A673 (cell line): ENCODE measurements at regions not wholly inside any gene's neighbourhood (a gene's known extent, or its start where the extent isn't known, plus 50 kb on each side); places are given as distances from the start of the nearest gene placed in this dataset.

Experiments used
- BruUV-seq: library from RNA; stranded (reverse); fragments of 400-500 nt; replicated peaks from 2 replicates; lab custom pipeline; 2021; lab: Mats Ljungman, UMichigan
- CTCF ChIA-PET: fragments of 300-600 bp; sonication (Branson Sonifier 250); formaldehyde crosslinking; loops from one replicate; lab custom pipeline; 2022; ENCODE audit warnings: antibody characterized with exemption; lab: Charles Lee
- POLR2A ChIA-PET: fragments of 300-600 bp; sonication (Branson Sonifier 250); formaldehyde crosslinking; loops from one replicate; lab custom pipeline; 2022; ENCODE audit warnings: antibody characterized with exemption; ENCODE audit not compliant: low non-redundant PET; lab: Charles Lee
- DNase-seq: peaks from one replicate; pipeline ENCODE4 v3.0.0-alpha.2; 2015; ENCODE audit warnings: low spot score
- H3K27ac ChIP-seq: fragments of 200-600 bp; sonication (generic); 2 replicates; pipeline ENCODE4 v1.5.1; 2016; ENCODE audit warnings: mixed run types, low read depth, mild to moderate bottlenecking, mixed read lengths, antibody characterized with exemption, low read length; ENCODE audit not compliant: poor library complexity, severe bottlenecking
- H3K27me3 ChIP-seq: fragments of 200-600 bp; sonication (generic); replicated peaks from 2 replicates; pipeline ENCODE4 v1.6.1; 2017; ENCODE audit warnings: mixed run types, low read depth, mild to moderate bottlenecking, mixed read lengths, antibody characterized with exemption, low read length; ENCODE audit not compliant: insufficient read depth, poor library complexity
- H3K36me3 ChIP-seq: fragments of 200-600 bp; sonication (generic); 2 replicates; pipeline ENCODE4 v1.6.1; 2016; ENCODE audit warnings: mixed run types, mild to moderate bottlenecking, mixed read lengths, antibody characterized with exemption, low read length; ENCODE audit not compliant: insufficient read depth, poor library complexity, severe bottlenecking
- H3K4me1 ChIP-seq: fragments of 200-600 bp; sonication (generic); 2 replicates; pipeline ENCODE4 v1.6.1; 2017; ENCODE audit warnings: mixed run types, mild to moderate bottlenecking, mixed read lengths, antibody characterized with exemption, low read length; ENCODE audit not compliant: insufficient read depth, poor library complexity, severe bottlenecking
- H3K4me3 ChIP-seq: fragments of 200-600 bp; sonication (generic); 2 replicates; pipeline ENCODE4 v1.5.1; 2016; ENCODE audit warnings: low read depth, mixed run types, mild to moderate bottlenecking, mixed read lengths, low read length; ENCODE audit not compliant: poor library complexity, severe bottlenecking
- H3K9me3 ChIP-seq: fragments of 200-600 bp; sonication (generic); 2 replicates; pipeline ENCODE4 v1.6.1; 2016; ENCODE audit warnings: mixed run types, low read depth, mild to moderate bottlenecking, mixed read lengths, antibody characterized with exemption, low read length; ENCODE audit not compliant: poor library complexity, severe bottlenecking
- EZH2 ChIP-seq: fragments of 200-600 bp; sonication (generic); IDR thresholded peaks from 2 replicates; pipeline ENCODE4 v1.6.1; 2017; ENCODE audit warnings: borderline replicate concordance, low read depth, mild to moderate bottlenecking, mixed read lengths, antibody characterized with exemption, low read length; ENCODE audit not compliant: poor library complexity, severe bottlenecking
- intact Hi-C: fragments of 100-400 bp; cut with micrococcal nuclease; formaldehyde crosslinking; loops from one replicate; pipeline ENCODE4 v1.10.0; 2022; ENCODE audit not compliant: unreplicated experiment
- TF ChIP-seq, protein P1 (sequence below): fragments of 300-800, 200-600 bp; sonication (generic); conservative IDR thresholded peaks from 2 replicates; pipeline ENCODE4 v1.5.1; 2017; ENCODE audit warnings: low read depth, mild to moderate bottlenecking, antibody characterized with exemption, low read length, moderate library complexity, mixed read lengths

DNA sequence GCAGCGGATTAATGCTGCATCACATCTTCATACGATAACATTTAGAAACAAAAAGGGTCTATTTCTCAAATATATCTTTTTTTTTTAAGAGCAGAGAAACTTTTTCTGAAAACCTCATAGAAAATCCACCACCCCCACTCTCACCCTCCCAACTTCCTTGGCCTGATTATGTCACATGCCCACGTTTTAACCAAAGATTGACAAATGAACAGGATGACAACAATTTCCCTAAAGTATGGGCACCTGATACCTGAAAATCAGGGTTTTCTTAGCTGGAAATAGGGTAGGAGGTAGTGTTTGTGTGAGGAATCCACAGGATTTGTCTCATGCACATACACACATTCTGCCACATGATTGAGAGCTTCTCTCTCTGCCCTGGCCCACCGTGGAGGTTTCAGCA lies 74.7 kb upstream of the MDM1 start:
- H3K27ac ChIP-seq = no peak overlapping the region
- no peaks in the 10 kb centered on the region for H3K9me3 ChIP-seq
- no peak for TF ChIP-seq EZH2
- TF ChIP-seq, protein P1, sequence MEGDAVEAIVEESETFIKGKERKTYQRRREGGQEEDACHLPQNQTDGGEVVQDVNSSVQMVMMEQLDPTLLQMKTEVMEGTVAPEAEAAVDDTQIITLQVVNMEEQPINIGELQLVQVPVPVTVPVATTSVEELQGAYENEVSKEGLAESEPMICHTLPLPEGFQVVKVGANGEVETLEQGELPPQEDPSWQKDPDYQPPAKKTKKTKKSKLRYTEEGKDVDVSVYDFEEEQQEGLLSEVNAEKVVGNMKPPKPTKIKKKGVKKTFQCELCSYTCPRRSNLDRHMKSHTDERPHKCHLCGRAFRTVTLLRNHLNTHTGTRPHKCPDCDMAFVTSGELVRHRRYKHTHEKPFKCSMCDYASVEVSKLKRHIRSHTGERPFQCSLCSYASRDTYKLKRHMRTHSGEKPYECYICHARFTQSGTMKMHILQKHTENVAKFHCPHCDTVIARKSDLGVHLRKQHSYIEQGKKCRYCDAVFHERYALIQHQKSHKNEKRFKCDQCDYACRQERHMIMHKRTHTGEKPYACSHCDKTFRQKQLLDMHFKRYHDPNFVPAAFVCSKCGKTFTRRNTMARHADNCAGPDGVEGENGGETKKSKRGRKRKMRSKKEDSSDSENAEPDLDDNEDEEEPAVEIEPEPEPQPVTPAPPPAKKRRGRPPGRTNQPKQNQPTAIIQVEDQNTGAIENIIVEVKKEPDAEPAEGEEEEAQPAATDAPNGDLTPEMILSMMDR = no peak
- H3K36me3 ChIP-seq = no peaks in the 10 kb centered on the region
- intact Hi-C loops = no loop called here
- H3K4me1 ChIP-seq = peaks cover 13% of the 10 kb centered on the region
- peaks cover 20% of the 10 kb centered on the region for H3K27me3 ChIP-seq
- BruUV-seq = no TSS peak
- DNase-seq = no peak
- ChIA-PET CTCF (interaction anchor here (0.5 kb wide), 1 partner anchor 33 kb away, joined by 9 read pairs; no protein-coding TSS in a partner anchor), POLR2A (no interaction called here)
- no peak overlapping the region for H3K4me3 ChIP-seq

- H3K4me3 ChIP-seq = no peak overlapping the region
- H3K27me3 ChIP-seq = peaks cover 9% of the 10 kb centered on the region
- DNase-seq = no peak
- intact Hi-C loops = no loop called here
- TF ChIP-seq, protein P1 = no peak
- TF ChIP-seq EZH2 = no peak
- no TSS peak for BruUV-seq
- no peak overlapping the region for H3K27ac ChIP-seq
- CTCF ChIA-PET = no interaction called here
- no peaks in the 10 kb centered on the region for H3K36me3 ChIP-seq
- POLR2A ChIA-PET = no interaction called here
- peaks cover 9% of the 10 kb centered on the region for H3K4me1 ChIP-seq
- H3K9me3 ChIP-seq = no peaks in the 10 kb centered on the region
Measured at GRCh38 chr12:68410018-68410660, 78.0 kb upstream of the MDM1 start.

- CTCF ChIA-PET = no interaction called here
Measured at GRCh38 chr12:68411371-68411770, 79.2 kb upstream of the MDM1 start.

More at GRCh38 chr12:68411371-68411770, 79.2 kb upstream of the MDM1 start:
- TF ChIP-seq EZH2 = no peak
- TF ChIP-seq, protein P1 = no peak
- DNase-seq = no peak
- peaks cover 9% of the 10 kb centered on the region for H3K27me3 ChIP-seq
- peaks cover 3% of the 10 kb centered on the region for H3K4me1 ChIP-seq
- H3K4me3 ChIP-seq = no peak overlapping the region
- intact Hi-C loops = no loop called here
- no peaks in the 10 kb centered on the region for H3K9me3 ChIP-seq
- H3K27ac ChIP-seq = no peak overlapping the region
- BruUV-seq = no TSS peak
- POLR2A ChIA-PET = no interaction called here
- H3K36me3 ChIP-seq = no peaks in the 10 kb centered on the region
